ENCODE measurements at regions not wholly inside any gene's neighbourhood (a gene's known extent, or its start where the extent isn't known, plus 50 kb on each side); places are given as distances from the start of the nearest gene placed in this dataset.
"Not testable (repeated sequence)": the region's sequence is repeated elsewhere in the genome, so short reads cannot be mapped to it uniquely, and the experiment has no call there.

DNA sequence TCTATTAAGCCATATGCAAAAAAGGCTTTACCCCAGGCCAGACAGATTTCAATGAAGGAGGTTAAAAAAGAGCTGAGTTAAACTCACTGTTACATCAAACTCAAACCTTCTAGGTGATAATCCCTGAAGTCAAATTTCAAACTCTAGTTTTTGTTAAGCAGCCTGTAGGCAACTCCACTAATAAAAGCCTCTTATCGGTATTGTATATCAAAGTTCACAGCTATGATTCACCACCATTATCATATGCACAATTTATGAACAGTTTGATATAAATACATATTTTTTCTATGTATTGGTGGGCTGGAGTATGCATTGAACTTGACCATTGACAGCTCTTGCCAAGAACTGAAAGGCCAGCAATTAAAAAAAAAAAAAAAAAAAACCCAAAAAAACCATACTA, 308.2 kb downstream of the BTBD3 start:
- no peaks in the 10 kb centered on the region for H3K27me3 Mint-ChIP-seq
- H3K9me3 Mint-ChIP-seq = no peaks in the 10 kb centered on the region
- H3K27ac Mint-ChIP-seq = no peak overlapping the region
- H3K4me3 Mint-ChIP-seq = no peak overlapping the region
- H3K36me3 Mint-ChIP-seq = no peaks in the 10 kb centered on the region
- H3K4me1 Mint-ChIP-seq = no peaks in the 10 kb centered on the region

DNA sequence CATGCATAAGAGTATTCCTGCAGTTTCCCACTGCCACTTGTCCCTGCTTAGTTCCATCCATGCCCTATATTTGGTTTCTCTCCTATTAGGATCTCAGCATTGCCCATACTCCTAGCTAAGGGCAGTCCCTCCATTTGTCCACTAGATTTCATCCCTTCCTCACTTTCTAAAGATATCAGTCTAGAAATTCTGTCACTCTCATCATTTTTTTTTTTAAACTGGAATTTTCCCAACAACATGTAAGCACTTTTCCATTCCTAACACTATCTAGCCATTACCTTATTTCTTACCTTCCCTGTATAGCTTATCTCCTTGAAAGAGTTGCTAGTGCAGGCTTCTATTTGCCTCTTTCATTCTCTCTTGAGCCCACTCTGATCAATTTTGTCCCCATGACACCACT, 312.2 kb downstream of the BTBD3 start:
- no peaks in the 10 kb centered on the region for H3K36me3 Mint-ChIP-seq
- no peaks in the 10 kb centered on the region for H3K4me1 Mint-ChIP-seq
- H3K27ac Mint-ChIP-seq = no peak overlapping the region
- no peaks in the 10 kb centered on the region for H3K9me3 Mint-ChIP-seq
- H3K4me3 Mint-ChIP-seq = no peak overlapping the region
- no peaks in the 10 kb centered on the region for H3K27me3 Mint-ChIP-seq

DNA sequence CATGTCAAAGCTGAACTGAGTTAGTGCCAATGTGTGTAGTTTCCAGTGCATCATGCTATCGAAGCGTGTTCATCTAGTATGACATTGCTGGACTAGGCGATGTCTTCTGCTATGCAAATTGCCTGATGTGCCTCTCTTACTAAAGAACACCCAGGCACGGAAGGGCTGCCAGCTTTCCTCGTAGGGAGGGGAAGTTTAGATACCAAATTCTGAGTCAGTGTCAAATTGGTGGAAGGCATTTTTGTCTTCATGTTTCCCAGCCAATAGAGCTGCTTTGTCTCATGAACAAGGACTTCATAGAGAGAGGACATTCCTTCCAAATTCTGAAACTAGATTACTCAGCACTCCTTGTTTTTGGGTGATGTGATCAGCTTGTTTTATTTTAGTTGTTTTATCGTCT, 320.1 kb downstream of the BTBD3 start:
- H3K9me3 Mint-ChIP-seq = peaks cover 9% of the 10 kb centered on the region
- H3K27me3 Mint-ChIP-seq = no peaks in the 10 kb centered on the region
- H3K36me3 Mint-ChIP-seq = no peaks in the 10 kb centered on the region
- H3K27ac Mint-ChIP-seq = no peak overlapping the region
- no peaks in the 10 kb centered on the region for H3K4me1 Mint-ChIP-seq
- H3K4me3 Mint-ChIP-seq = no peak overlapping the region

DNA sequence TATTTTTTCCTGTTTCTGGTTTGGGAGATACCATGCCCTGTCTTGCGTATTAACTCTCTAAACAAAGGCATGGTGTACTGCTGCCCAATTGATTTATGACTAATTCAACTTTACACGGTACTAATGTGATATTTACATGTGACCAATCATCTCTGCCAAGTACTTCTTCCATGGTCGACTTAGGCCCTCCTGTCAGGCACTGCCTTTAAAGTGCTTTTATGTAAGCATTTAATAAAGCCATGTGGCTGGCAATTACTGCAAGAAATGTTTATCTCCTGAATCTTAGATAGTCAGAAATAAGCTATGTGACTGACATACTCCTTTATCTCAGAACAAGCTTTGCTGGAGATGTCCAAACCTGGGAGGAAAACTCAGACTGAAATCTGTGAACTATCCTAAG, 323.4 kb downstream of the BTBD3 start:
- peaks cover 9% of the 10 kb centered on the region for H3K9me3 Mint-ChIP-seq
- H3K36me3 Mint-ChIP-seq = no peaks in the 10 kb centered on the region
- no peak overlapping the region for H3K27ac Mint-ChIP-seq
- H3K27me3 Mint-ChIP-seq = no peaks in the 10 kb centered on the region
- no peaks in the 10 kb centered on the region for H3K4me1 Mint-ChIP-seq
- H3K4me3 Mint-ChIP-seq = no peak overlapping the region

DNA sequence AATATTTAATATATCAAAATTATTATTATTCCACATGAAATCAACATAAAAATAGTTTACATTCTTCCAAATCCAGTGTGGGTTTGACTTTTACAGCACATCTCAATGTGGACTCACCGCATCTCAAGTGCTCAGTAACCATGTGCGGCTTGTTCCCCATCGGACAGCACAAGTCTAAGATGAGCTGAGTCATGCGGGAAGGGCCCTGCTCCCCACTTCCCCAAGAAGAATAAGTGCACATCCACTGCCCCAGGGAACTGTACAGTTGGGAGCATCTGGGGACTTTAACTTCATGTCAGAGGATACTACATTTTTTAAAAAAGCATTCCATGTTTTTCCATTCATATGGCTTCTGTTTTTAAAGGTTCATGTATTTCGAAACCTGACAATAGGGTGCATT, 325.6 kb downstream of the BTBD3 start:
- no peak overlapping the region for H3K4me3 Mint-ChIP-seq
- no peaks in the 10 kb centered on the region for H3K36me3 Mint-ChIP-seq
- H3K4me1 Mint-ChIP-seq = no peaks in the 10 kb centered on the region
- no peaks in the 10 kb centered on the region for H3K9me3 Mint-ChIP-seq
- H3K27me3 Mint-ChIP-seq = no peaks in the 10 kb centered on the region
- H3K27ac Mint-ChIP-seq = no peak overlapping the region

DNA sequence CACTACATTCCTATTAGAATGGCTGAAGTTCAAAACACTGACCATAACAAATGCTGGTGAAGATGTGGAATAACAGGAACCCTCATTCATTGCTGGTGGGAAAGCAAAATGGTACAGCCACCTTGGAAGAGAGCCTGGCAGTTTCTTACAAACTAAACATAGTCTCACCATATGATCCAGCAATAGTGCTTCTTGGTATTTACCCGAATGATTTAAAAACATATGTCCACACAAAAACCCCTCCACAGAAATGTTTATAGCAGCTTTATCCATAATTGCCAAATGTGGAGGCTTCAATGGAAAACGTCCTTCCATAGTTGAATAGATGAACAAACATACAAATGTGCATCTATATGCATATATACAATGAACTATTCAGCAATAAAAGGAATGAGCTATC, 330.8 kb downstream of the BTBD3 start:
- H3K27me3 Mint-ChIP-seq = no peaks in the 10 kb centered on the region
- H3K4me1 Mint-ChIP-seq = no peaks in the 10 kb centered on the region
- no peaks in the 10 kb centered on the region for H3K9me3 Mint-ChIP-seq
- no peak overlapping the region for H3K27ac Mint-ChIP-seq
- H3K4me3 Mint-ChIP-seq = no peak overlapping the region
- no peaks in the 10 kb centered on the region for H3K36me3 Mint-ChIP-seq

DNA sequence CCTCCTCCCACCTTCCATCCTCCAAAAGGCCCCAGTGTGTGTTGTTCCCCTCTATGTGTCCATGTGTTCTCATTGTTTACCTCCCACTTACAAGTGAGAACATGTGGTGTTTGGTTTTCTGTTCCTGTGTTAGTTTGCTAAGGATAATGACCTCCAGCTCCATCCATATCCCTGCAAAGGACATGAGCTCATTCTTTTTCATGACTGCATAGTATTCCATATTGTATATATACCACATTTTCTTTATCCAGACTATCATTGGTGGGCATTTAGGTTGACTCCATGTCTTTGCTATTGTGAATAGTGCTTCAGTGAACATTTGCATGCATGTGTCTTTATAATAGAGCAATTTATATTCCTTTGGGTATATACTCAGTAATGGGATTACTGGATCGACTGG, 333.0 kb downstream of the BTBD3 start:
- H3K4me1 Mint-ChIP-seq, H3K27ac Mint-ChIP-seq, H3K4me3 Mint-ChIP-seq, H3K9me3 Mint-ChIP-seq, H3K36me3 Mint-ChIP-seq, H3K27me3 Mint-ChIP-seq: not testable (repeated sequence)

DNA sequence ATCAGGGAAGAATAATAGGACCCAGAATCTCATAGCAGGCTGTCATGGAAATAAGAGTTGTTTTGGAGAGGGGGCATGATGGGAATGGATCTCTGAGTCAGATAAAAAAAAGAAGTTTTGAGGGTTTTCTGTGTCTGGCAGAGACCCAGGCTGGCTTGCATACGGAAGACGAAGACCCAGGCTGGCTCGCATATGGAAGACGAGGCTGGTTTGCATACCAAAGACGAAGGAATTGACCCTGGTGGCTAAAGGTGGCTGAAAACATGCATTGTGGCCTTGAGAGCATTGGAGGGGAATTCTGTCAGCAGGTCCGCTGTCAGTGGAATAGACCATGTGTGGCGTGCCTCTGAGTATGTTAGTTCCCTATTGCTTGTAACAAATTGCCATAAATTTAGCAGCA, 335.1 kb downstream of the BTBD3 start:
- no peaks in the 10 kb centered on the region for H3K27me3 Mint-ChIP-seq
- H3K4me3 Mint-ChIP-seq = no peak overlapping the region
- H3K9me3 Mint-ChIP-seq = no peaks in the 10 kb centered on the region
- H3K4me1 Mint-ChIP-seq = no peaks in the 10 kb centered on the region
- no peaks in the 10 kb centered on the region for H3K36me3 Mint-ChIP-seq
- H3K27ac Mint-ChIP-seq = no peak overlapping the region

DNA sequence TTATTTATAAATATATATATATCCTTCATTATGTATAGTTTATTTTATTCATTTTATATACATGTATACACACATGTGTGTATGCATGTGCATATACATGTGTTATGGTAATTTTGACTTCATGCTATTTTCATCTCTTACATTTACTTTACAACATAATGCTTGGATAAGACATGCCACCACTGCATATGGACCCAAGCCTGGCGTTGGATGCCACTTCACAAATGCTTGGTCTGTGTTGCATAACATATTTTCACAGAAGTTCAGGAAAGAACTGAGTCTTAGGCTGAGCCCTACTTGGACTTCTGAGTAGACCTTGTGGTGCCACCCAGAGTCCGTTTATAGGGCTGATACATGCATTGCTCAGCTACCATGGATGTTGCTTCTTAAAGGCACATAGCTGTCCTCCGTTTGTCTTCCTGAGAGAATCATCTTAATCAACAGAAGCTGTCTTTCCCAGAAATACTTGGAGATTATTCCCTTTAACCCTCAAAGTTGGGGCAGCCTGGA, 337.8 kb downstream of the BTBD3 start:
- H3K27me3 Mint-ChIP-seq = no peaks in the 10 kb centered on the region
- H3K36me3 Mint-ChIP-seq = no peaks in the 10 kb centered on the region
- H3K27ac Mint-ChIP-seq = no peak overlapping the region
- H3K9me3 Mint-ChIP-seq = no peaks in the 10 kb centered on the region
- H3K4me1 Mint-ChIP-seq = no peaks in the 10 kb centered on the region
- no peak overlapping the region for H3K4me3 Mint-ChIP-seq

DNA sequence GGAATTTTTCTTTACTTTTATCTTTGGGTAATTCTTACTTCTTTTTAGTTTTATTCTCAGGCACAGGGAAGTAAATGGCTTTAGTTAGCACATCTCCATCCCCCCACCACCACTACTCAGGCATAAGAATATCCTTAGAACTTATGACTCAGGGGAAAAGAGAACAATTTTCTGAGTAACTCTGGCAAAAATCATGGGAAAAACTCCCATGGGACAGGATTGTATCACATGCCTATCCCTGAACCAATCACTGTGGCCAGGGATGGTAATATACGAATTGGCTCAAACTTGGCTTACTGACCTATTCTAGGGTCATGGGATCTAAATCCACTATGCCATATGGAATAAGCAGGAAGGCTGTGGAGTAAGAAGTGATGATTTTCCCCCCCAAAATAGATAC, 339.1 kb downstream of the BTBD3 start:
- H3K27ac Mint-ChIP-seq = no peak overlapping the region
- no peaks in the 10 kb centered on the region for H3K9me3 Mint-ChIP-seq
- no peaks in the 10 kb centered on the region for H3K4me1 Mint-ChIP-seq
- H3K36me3 Mint-ChIP-seq = no peaks in the 10 kb centered on the region
- H3K27me3 Mint-ChIP-seq = no peaks in the 10 kb centered on the region
- no peak overlapping the region for H3K4me3 Mint-ChIP-seq

DNA sequence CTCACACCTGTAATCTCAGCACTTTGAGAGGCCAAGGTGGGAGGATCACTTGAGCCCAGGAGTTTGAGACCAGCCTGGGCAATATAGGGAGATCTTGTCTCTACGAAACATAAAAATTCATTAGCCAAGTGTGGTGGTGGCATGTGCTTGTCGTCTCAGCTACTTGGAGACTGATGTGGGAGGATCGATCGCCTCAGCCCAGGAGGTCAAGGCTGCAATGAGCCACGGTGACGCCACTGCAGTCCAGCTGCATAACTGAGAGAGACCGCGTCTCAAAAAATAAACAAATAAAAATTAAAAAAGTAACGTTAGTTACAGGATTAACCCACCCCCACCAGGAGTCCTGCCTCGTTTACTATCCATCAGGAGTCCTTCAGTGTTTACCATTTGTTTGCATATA, 345.1 kb downstream of the BTBD3 start:
- no peaks in the 10 kb centered on the region for H3K36me3 Mint-ChIP-seq
- H3K27me3 Mint-ChIP-seq = no peaks in the 10 kb centered on the region
- no peak overlapping the region for H3K4me3 Mint-ChIP-seq
- no peaks in the 10 kb centered on the region for H3K4me1 Mint-ChIP-seq
- H3K9me3 Mint-ChIP-seq = no peaks in the 10 kb centered on the region
- H3K27ac Mint-ChIP-seq = no peak overlapping the region

DNA sequence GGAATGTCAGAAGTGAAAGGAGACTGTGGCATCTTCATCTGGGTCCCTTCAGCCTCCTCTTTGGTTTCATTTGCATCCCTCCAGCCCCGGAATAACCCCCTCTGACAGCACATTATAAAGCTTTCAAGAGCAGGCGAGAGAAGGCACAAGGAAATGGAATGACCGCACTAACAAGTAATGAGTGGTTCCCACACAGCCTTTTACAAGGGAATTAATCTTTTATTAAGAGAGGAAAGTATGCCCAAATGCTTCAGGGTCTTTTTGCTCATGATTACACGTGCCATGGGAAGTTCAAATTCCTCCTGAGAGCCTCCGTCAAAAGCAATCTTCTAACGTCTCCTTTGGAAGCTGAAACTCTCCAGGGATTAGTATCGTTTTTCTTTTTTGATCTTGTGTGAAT, 347.0 kb downstream of the BTBD3 start:
- Mint-ChIP-seq H3K36me3 (no peaks in the 10 kb centered on the region), H3K4me3 (no peak overlapping the region), H3K4me1 (no peaks in the 10 kb centered on the region), H3K27me3 (no peaks in the 10 kb centered on the region), H3K27ac (no peak overlapping the region), H3K9me3 (no peaks in the 10 kb centered on the region)

DNA sequence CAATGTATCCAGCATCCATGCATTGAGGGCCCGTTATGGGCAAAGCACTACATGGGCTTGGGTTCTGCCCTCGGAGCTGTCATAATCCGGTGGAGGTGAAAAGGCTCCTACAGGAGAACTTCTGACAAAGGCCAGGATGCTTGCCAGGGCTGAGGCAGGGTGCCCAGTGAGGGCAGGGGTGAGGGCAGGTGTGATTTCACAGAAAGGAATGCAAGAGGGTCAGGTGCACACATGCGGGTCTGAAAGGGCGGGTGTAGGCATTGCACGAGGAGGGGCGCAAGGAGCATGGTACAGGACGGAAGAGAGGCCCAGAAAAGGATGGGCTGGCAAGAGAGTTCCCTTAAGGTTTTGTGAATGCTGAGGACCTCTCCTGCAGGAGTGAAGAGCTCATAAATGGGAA, 348.0 kb downstream of the BTBD3 start:
- Mint-ChIP-seq H3K4me3 (no peak overlapping the region), H3K4me1 (no peaks in the 10 kb centered on the region), H3K27me3 (no peaks in the 10 kb centered on the region), H3K27ac (no peak overlapping the region), H3K36me3 (no peaks in the 10 kb centered on the region), H3K9me3 (no peaks in the 10 kb centered on the region)

DNA sequence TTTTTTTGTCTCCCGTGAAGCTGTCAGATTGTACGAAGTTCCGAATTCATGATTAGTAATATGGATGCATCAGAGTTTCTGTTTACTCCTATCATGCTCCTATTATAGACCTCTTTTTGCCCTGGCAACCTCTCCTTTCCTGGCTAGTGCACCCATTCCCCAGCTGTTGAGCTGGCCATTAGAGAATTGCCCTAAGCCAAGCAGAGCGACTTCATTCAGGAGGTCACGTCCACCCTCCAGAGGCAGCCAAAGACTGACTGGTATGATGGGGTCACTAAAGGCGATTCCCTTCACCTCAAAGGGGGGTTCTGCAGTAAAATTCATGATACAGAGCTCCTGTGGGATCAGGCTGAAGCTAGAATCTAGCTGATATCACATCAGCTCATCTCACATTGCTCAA, 351.9 kb downstream of the BTBD3 start:
- Mint-ChIP-seq H3K27ac (no peak overlapping the region), H3K4me1 (no peaks in the 10 kb centered on the region), H3K36me3 (no peaks in the 10 kb centered on the region), H3K4me3 (no peak overlapping the region), H3K9me3 (no peaks in the 10 kb centered on the region), H3K27me3 (no peaks in the 10 kb centered on the region)

DNA sequence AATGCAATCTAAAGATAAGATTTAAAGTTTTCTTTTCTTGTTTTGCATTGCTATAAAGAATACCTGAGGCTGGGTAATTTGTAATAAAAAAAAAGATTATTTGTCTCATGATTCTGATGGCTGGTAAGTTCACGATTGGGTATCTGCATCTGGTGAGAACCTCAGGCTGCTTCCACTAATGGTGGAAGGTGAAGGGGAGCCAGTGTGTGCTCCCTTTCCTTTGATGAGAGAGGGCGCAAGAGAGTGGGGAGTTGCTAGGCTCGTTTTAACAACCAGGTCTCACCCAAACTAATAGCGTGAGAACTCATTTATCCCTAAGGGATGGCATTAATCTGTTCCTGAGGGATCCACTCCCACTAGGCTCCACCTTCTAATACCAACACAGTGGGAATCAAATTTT, 353.2 kb downstream of the BTBD3 start:
- Mint-ChIP-seq H3K4me3 (no peak overlapping the region), H3K4me1 (no peaks in the 10 kb centered on the region), H3K27me3 (no peaks in the 10 kb centered on the region), H3K9me3 (no peaks in the 10 kb centered on the region), H3K36me3 (no peaks in the 10 kb centered on the region), H3K27ac (no peak overlapping the region)

DNA sequence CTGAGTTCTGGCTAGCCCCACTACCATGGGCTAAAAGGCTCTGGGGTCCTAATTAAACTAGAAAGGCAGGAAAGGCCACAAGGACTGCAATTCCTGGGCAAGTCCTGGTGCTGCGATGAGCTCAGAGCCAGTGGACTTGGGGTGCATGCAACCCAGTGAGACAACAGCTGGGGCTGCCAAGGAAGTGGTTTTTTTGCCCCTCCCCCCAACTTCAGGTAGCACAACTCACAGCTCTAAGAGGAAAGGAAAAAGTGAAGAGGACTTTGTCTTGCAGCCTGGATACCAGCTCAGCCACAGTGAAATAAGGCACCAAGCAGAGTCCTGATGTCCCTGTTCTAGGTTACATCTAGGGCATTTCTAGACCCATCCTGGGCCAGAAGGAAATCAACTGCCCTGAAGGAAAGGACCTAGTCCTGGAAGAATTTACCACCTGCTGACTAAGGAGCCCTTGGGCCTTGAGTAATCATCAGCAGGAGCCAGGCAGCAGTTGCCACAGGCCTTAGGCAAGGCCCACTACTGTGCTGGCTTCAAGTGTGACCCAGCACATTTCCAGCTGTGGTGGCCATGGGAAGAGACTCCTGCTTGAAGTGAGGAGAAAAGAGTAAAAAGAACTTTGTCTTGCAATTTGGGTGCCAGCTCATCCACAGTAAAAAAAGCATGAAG, 358.4 kb downstream of the BTBD3 start:
- Mint-ChIP-seq H3K27ac (no peak overlapping the region), H3K36me3 (no peaks in the 10 kb centered on the region), H3K4me1 (no peaks in the 10 kb centered on the region), H3K27me3 (no peaks in the 10 kb centered on the region), H3K4me3 (no peak overlapping the region), H3K9me3 (peaks cover 32% of the 10 kb centered on the region)

DNA sequence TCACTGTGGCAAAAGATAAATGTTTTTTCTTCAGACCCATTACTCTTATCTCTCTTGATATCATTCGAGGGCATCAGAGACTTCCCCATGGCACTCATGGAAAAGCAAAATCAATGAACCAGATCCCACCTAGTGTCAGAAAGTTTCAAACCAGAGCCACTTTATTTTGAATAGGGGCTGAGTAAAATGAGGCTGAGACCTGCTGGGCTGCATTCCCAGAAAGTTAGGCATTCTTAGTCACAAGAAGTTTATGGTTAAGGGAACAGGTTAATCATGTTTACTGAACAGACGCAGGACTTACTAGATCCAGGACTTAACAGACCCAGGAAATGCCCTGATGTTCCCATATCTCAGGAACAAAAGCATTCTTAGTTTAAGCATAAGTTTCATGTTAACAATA, 369.9 kb downstream of the BTBD3 start:
- H3K27ac Mint-ChIP-seq = no peak overlapping the region
- peaks cover 16% of the 10 kb centered on the region for H3K9me3 Mint-ChIP-seq
- H3K4me3 Mint-ChIP-seq = no peak overlapping the region
- H3K36me3 Mint-ChIP-seq = no peaks in the 10 kb centered on the region
- H3K4me1 Mint-ChIP-seq = no peaks in the 10 kb centered on the region
- H3K27me3 Mint-ChIP-seq = no peaks in the 10 kb centered on the region

Data from activated naive CD4-positive, alpha-beta T cell treated with anti-CD3 and anti-CD28 coated beads, Interleukin-2, amount 50 U/mL, for 24 hours (primary cell).